CD1c-positive myeloid dendritic cell (primary cell): ENCODE measurements at regions not wholly inside any gene's neighbourhood (a gene's known extent, or its start where the extent isn't known, plus 50 kb on each side); places are given as distances from the start of the nearest gene placed in this dataset.

Experiments used
- DNase-seq: peaks from one replicate; pipeline ENCODE4 v3.0.0-alpha.2; 2016; ENCODE audit errors: extremely low spot score

- DNase-seq: no peak
Measured at GRCh38 chr4:164485136-164485535, 268.8 kb upstream of the SMIM31 start.

- DNase-seq: no peak
Measured at GRCh38 chr4:164488114-164488513, 265.8 kb upstream of the SMIM31 start.

GRCh38 chr4:164501074-164501473 lies 252.9 kb upstream of the SMIM31 start:
- no peak for DNase-seq

GRCh38 chr4:164503874-164504273 lies 250.1 kb upstream of the SMIM31 start:
- no peak for DNase-seq

GRCh38 chr4:164508097-164508496 lies 245.8 kb upstream of the SMIM31 start:
- DNase-seq: no peak

- no peak for DNase-seq
Measured at GRCh38 chr4:164508771-164509170, 245.2 kb upstream of the SMIM31 start.

GRCh38 chr4:164509951-164510350 lies 244.0 kb upstream of the SMIM31 start:
- no peak for DNase-seq

GRCh38 chr4:164512124-164512523 lies 241.8 kb upstream of the SMIM31 start:
- DNase-seq: no peak

GRCh38 chr4:164514765-164515164 lies 239.2 kb upstream of the SMIM31 start:
- DNase-seq: no peak

GRCh38 chr4:164524789-164525188 lies 229.1 kb upstream of the SMIM31 start:
- DNase-seq: no peak

- no peak for DNase-seq
Measured at GRCh38 chr4:164526933-164527583, 226.9 kb upstream of the SMIM31 start.

- DNase-seq: no peak
Measured at GRCh38 chr4:164529058-164529457, 224.9 kb upstream of the SMIM31 start.

GRCh38 chr4:164529486-164529885 lies 224.4 kb upstream of the SMIM31 start:
- no peak for DNase-seq

- DNase-seq: no peak
Measured at GRCh38 chr4:164531336-164531735, 222.6 kb upstream of the SMIM31 start.

GRCh38 chr4:164536814-164537213 lies 217.1 kb upstream of the SMIM31 start:
- DNase-seq: no peak

GRCh38 chr4:164538097-164538496 lies 215.8 kb upstream of the SMIM31 start:
- no peak for DNase-seq

- no peak for DNase-seq
Measured at GRCh38 chr4:164540987-164541386, 212.9 kb upstream of the SMIM31 start.

- DNase-seq: no peak
Measured at GRCh38 chr4:164542431-164542830, 211.5 kb upstream of the SMIM31 start.

GRCh38 chr4:164550989-164551712 lies 202.8 kb upstream of the SMIM31 start:
- DNase-seq: no peak

GRCh38 chr4:164551713-164552040 lies 202.3 kb upstream of the SMIM31 start:
- no peak for DNase-seq

- no peak for DNase-seq
Measured at GRCh38 chr4:164571593-164572390, 182.1 kb upstream of the SMIM31 start.

- no peak for DNase-seq
Measured at GRCh38 chr4:164572877-164573279, 181.1 kb upstream of the SMIM31 start.

GRCh38 chr4:164575861-164576260 lies 178.1 kb upstream of the SMIM31 start:
- DNase-seq: no peak
